OCI-LY7 (cell line): ENCODE measurements at regions not wholly inside any gene's neighbourhood (a gene's known extent, or its start where the extent isn't known, plus 50 kb on each side); places are given as distances from the start of the nearest gene placed in this dataset.

Source experiments
- BruUV-seq: library from RNA; stranded (reverse); fragments of 400-500 nt; replicated peaks from 2 replicates; lab custom pipeline; 2021; lab: Mats Ljungman, UMichigan
- CTCF ChIA-PET: fragments of 300-600 bp; sonication (Branson Sonifier 250); formaldehyde crosslinking; loops from one replicate; lab custom pipeline; 2022; ENCODE audit warnings: antibody characterized with exemption; ENCODE audit not compliant: unreplicated experiment; lab: Charles Lee
- POLR2A ChIA-PET: fragments of 300-600 bp; sonication (Branson Sonifier 250); formaldehyde crosslinking; loops from one replicate; lab custom pipeline; 2022; ENCODE audit warnings: antibody characterized with exemption; lab: Charles Lee
- DNase-seq: peaks from one replicate; pipeline ENCODE4 v3.0.0-alpha.2; 2015; ENCODE audit warnings: low spot score
- H2AFZ ChIP-seq: fragments of 200-600 bp; sonication (generic), shearing (Covaris generic); 2 replicates; pipeline ENCODE4 v1.6.1; 2014; ENCODE audit warnings: mild to moderate bottlenecking, antibody characterized with exemption, low read length, moderate library complexity
- H3K27ac ChIP-seq: fragments of 200-600 bp; sonication (generic); 2 replicates; pipeline ENCODE4 v1.5.1; 2014; ENCODE audit warnings: mixed run types, low read depth, mild to moderate bottlenecking, moderate library complexity, low read length, inconsistent platforms; ENCODE audit not compliant: poor library complexity, severe bottlenecking
- H3K36me3 ChIP-seq: fragments of 200-600 bp; sonication (generic); 2 replicates; pipeline ENCODE4 v1.6.1; 2014; ENCODE audit warnings: mild to moderate bottlenecking, antibody characterized with exemption, low read length, moderate library complexity, mixed read lengths; ENCODE audit not compliant: insufficient read depth
- H3K4me1 ChIP-seq: fragments of 200-600 bp; sonication (generic); 2 replicates; pipeline ENCODE4 v1.5.1; 2014; ENCODE audit warnings: mild to moderate bottlenecking, low read length; ENCODE audit not compliant: insufficient read depth, poor library complexity, severe bottlenecking
- H3K4me2 ChIP-seq: fragments of 200-600 bp; sonication (generic); 2 replicates; pipeline ENCODE4 v1.6.1; 2014; ENCODE audit warnings: mild to moderate bottlenecking, low read length
- H3K4me3 ChIP-seq: fragments of 200-600 bp; sonication (generic); 2 replicates; pipeline ENCODE4 v1.5.1; 2014; ENCODE audit warnings: mild to moderate bottlenecking, low read depth, low read length; ENCODE audit not compliant: poor library complexity, severe bottlenecking
- H3K79me2 ChIP-seq: fragments of 200-600 bp; sonication (generic); 2 replicates; pipeline ENCODE4 v1.6.1; 2016; ENCODE audit warnings: low read depth, mild to moderate bottlenecking, low read length, moderate library complexity, mixed read lengths; ENCODE audit not compliant: insufficient read depth
- H3K9me2 ChIP-seq: fragments of 200-600 bp; sonication (generic); 2 replicates; pipeline ENCODE4 v1.6.1; 2016; ENCODE audit warnings: mild to moderate bottlenecking, low read length, mixed read lengths; ENCODE audit not compliant: insufficient read depth
- H3K9me3 ChIP-seq: fragments of 200-600 bp; sonication (generic); 2 replicates; pipeline ENCODE4 v1.6.1; 2014; ENCODE audit warnings: mild to moderate bottlenecking, mixed run types, low read length, mixed read lengths
- H4K20me1 ChIP-seq: fragments of 200-600 bp; sonication (generic); 2 replicates; pipeline ENCODE4 v1.6.1; 2014; ENCODE audit warnings: mild to moderate bottlenecking, antibody characterized with exemption, low read length, moderate library complexity, mixed read lengths; ENCODE audit not compliant: insufficient read depth
- CTCF ChIP-seq: fragments of 200-600 bp; sonication (generic); conservative IDR thresholded peaks from 2 replicates; pipeline ENCODE4 v1.5.1; 2014; ENCODE audit warnings: mild to moderate bottlenecking, antibody characterized with exemption, low read length, moderate library complexity, mixed read lengths
- EZH2phosphoT487 ChIP-seq: fragments of 200-600 bp; sonication (generic); IDR thresholded peaks from 2 replicates; pipeline ENCODE4 v1.6.1; 2018; ENCODE audit warnings: low read depth, borderline replicate concordance, mild to moderate bottlenecking, mixed run types, antibody characterized with exemption, low read length, moderate library complexity, mixed read lengths
- intact Hi-C: fragments of 100-400 bp; cut with micrococcal nuclease; formaldehyde crosslinking; loops from one replicate; pipeline ENCODE4 v1.10.0; 2022; ENCODE audit not compliant: unreplicated experiment

- H3K79me2 ChIP-seq: no peaks in the 10 kb centered on the region
- H3K27ac ChIP-seq: no peak overlapping the region
- intact Hi-C loops: no loop called here
- no peaks in the 10 kb centered on the region for H3K9me2 ChIP-seq
- CTCF ChIA-PET: no interaction called here
- no peak overlapping the region for H3K4me2 ChIP-seq
- H3K4me3 ChIP-seq: no peak overlapping the region
- no TSS peak for BruUV-seq
- no peaks in the 10 kb centered on the region for H3K9me3 ChIP-seq
- DNase-seq: no peak
- TF ChIP-seq EZH2phosphoT487: no peak
- no peak for TF ChIP-seq CTCF
- no peaks in the 10 kb centered on the region for H4K20me1 ChIP-seq
- POLR2A ChIA-PET: no interaction called here
- H2AFZ ChIP-seq: no peak overlapping the region
- no peaks in the 10 kb centered on the region for H3K4me1 ChIP-seq
- H3K36me3 ChIP-seq: no peaks in the 10 kb centered on the region
These were observed 135.1 kb upstream of the GPC1 start for GRCh38 chr2:240300261-240300821.

DNA sequence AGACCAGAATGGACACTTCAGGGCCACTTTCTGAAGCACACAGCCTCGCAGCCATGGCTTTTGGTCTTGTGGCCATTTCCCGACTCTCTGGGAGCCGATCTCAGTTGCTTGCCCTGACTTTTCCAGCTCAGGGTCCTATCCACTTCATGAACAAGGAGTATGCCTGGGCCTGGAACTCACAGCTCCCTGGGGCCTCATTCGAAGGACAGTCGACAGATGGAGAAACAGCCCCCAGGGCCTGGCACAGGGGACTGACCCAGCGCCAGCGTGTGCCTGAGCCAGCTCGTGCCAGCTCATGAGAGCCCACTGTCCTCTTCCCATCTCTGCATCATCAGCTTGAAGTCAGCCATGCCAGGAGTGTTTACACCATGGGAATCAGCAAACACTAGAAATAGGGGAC, 134.6 kb upstream of the GPC1 start:
- Histone ChIP-seq H3K79me2 (no peaks in the 10 kb centered on the region), H4K20me1 (no peaks in the 10 kb centered on the region), H3K9me3 (no peaks in the 10 kb centered on the region), H3K36me3 (no peaks in the 10 kb centered on the region), H3K9me2 (no peaks in the 10 kb centered on the region), H2AFZ (no peak overlapping the region), H3K4me2 (no peak overlapping the region), H3K4me3 (no peak overlapping the region), H3K27ac (no peak overlapping the region), H3K4me1 (no peaks in the 10 kb centered on the region)
- DNase-seq: no peak
- ChIA-PET POLR2A (no interaction called here), CTCF (no interaction called here)
- intact Hi-C loops: no loop called here
- no peak for TF ChIP-seq CTCF
- no peak for TF ChIP-seq EZH2phosphoT487
- BruUV-seq: no TSS peak

DNA sequence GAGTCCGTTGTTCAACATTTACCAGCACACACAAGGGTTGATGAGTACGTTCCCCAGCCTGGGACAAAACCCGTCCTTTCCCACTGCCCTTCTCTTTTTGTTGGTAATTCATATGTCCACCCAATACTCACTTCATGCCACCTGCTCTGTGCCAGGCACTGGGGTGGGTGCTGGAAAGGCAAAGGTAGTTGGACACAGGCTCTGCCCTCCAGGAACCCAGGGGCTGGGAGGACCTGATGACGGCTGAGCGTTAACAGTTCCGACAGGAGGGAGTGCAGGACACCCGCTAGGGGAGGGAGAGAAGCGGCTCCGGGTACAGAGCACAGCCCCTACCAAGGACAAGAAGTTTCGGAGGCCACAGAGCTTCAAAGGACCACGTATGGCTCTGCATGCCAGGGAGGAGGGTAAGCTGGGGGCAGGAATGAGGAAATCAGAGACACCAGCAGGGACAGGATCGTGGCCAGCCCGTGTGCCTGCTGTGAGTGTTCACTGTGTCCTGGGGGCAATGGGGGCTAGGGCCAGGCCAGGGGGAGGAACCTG, 134.1 kb upstream of the GPC1 start:
- DNase-seq: no peak
- Histone ChIP-seq H3K4me1 (no peaks in the 10 kb centered on the region), H3K36me3 (no peaks in the 10 kb centered on the region), H3K9me3 (no peaks in the 10 kb centered on the region), H4K20me1 (no peaks in the 10 kb centered on the region), H3K4me3 (no peak overlapping the region), H2AFZ (no peak overlapping the region), H3K27ac (no peak overlapping the region), H3K9me2 (no peaks in the 10 kb centered on the region), H3K4me2 (no peak overlapping the region), H3K79me2 (no peaks in the 10 kb centered on the region)
- CTCF ChIA-PET: no interaction called here
- TF ChIP-seq EZH2phosphoT487 (no peak), CTCF (no peak)
- BruUV-seq: no TSS peak
- POLR2A ChIA-PET: no interaction called here
- intact Hi-C loops: no loop called here
